GM12878 (cell line): ENCODE measurements at regions not wholly inside any gene's neighbourhood (a gene's known extent, or its start where the extent isn't known, plus 50 kb on each side); places are given as distances from the start of the nearest gene placed in this dataset.

ENCODE experiments used
- ATAC-seq: fragments of 200-7000 bp; cut with Tn5 transposase; 3 replicates; pipeline ENCODE4 v1.9.1; 2020; ENCODE audit warnings: mild to moderate bottlenecking, moderate library complexity
- BruUV-seq: library from RNA; stranded (reverse); fragments of 400-500 nt; replicated peaks from 2 replicates; lab custom pipeline; 2021; lab: Mats Ljungman, UMichigan
- CTCF ChIA-PET: fragments of 300-600 bp; sonication (Branson Sonifier 250); formaldehyde crosslinking; extraction: SDS; loops from one replicate; lab custom pipeline; 2021; ENCODE audit warnings: inconsistent platforms; lab: Yijun Ruan, JAX
- POLR2A ChIA-PET: fragments of 350-600 bp; formaldehyde crosslinking; extraction: SDS; loops from one replicate; lab custom pipeline; 2021; ENCODE audit warnings: inconsistent platforms; lab: Charles Lee
- RAD21 ChIA-PET: fragments of 300-600 bp; sonication (Branson Sonifier 250); formaldehyde crosslinking; loops from one replicate; lab custom pipeline; 2023; ENCODE audit warnings: antibody characterized with exemption; ENCODE audit not compliant: unreplicated experiment; lab: Charles Lee
- SMC1A ChIA-PET: fragments of 300-600 bp; sonication (Branson Sonifier 250); formaldehyde crosslinking; loops from one replicate; lab custom pipeline; 2023; ENCODE audit not compliant: unreplicated experiment, uncharacterized antibody; lab: Charles Lee
- DNase-seq: peaks from one replicate; pipeline ENCODE4 v3.0.0-alpha.2; 2011; ENCODE audit warnings: low read depth, low spot score
- FAIRE-seq: peaks from 3 replicates; lab custom pipeline; 2011; peaks lifted over from hg19 to GRCh38; lab: Jason Lieb, UNC
- H2AFZ ChIP-seq: 2 replicates; pipeline ENCODE4 v1.6.0; 2011; ENCODE audit warnings: low read depth, low read length, control low read depth; ENCODE audit not compliant: control insufficient read depth
- H3K27ac ChIP-seq: 2 replicates; pipeline ENCODE4 v1.5.1; 2011; ENCODE audit warnings: control low read depth; ENCODE audit not compliant: control insufficient read depth, insufficient read depth
- H3K27me3 ChIP-seq, 2 experiments: replicated peaks in 1 of 2; 2 replicates each; pipeline versions ENCODE4 v1.6.0 to v1.6.1; 2011; ENCODE audit warnings: low read length in 1 of 2; ENCODE audit not compliant: control insufficient read depth in 2 of 2, insufficient read depth in 2 of 2
- H3K36me3 ChIP-seq, 2 experiments: 2 replicates each; pipeline ENCODE4 v1.5.1; 2011; ENCODE audit warnings: low read length in 1 of 2; ENCODE audit not compliant: control insufficient read depth in 2 of 2, insufficient read depth in 2 of 2
- H3K4me1 ChIP-seq: 2 replicates; pipeline ENCODE4 v1.6.1; 2011; ENCODE audit warnings: mild to moderate bottlenecking, low read length, moderate library complexity, mixed read lengths; ENCODE audit not compliant: control insufficient read depth, insufficient read depth
- H3K4me2 ChIP-seq: 2 replicates; pipeline ENCODE4 v1.6.0; 2011; ENCODE audit warnings: control low read depth; ENCODE audit not compliant: control insufficient read depth, insufficient read depth
- H3K4me3 ChIP-seq: fragments of 200-600 bp; sonication (generic); 2 replicates; pipeline ENCODE4 v1.5.1; 2016
- H3K79me2 ChIP-seq: 2 replicates; pipeline ENCODE4 v1.6.0; 2011; ENCODE audit warnings: low read length; ENCODE audit not compliant: control insufficient read depth, insufficient read depth
- H3K9ac ChIP-seq: 2 replicates; pipeline ENCODE4 v1.8.0; 2011; ENCODE audit warnings: low read length, control low read depth, mixed read lengths; ENCODE audit not compliant: control insufficient read depth, insufficient read depth
- H3K9me3 ChIP-seq: replicated peaks from 3 replicates; pipeline ENCODE4 v1.5.1; 2011; ENCODE audit warnings: mild to moderate bottlenecking, low read length; ENCODE audit not compliant: control insufficient read depth, insufficient read depth
- H4K20me1 ChIP-seq: 2 replicates; pipeline ENCODE4 v1.6.0; 2011; ENCODE audit not compliant: control insufficient read depth, insufficient read depth
- ATF7 ChIP-seq: fragments of 450-650 bp; IDR thresholded peaks from 2 replicates; pipeline ENCODE4 v1.6.1; 2016; ENCODE audit warnings: low read depth, mild to moderate bottlenecking
- CREB1 ChIP-seq: IDR thresholded peaks from 2 replicates; pipeline ENCODE4 v1.6.1; 2012; ENCODE audit warnings: low read depth, mild to moderate bottlenecking, inconsistent platforms
- IKZF1 ChIP-seq: fragments of 450-650 bp; conservative IDR thresholded peaks from 2 replicates; pipeline ENCODE4 v1.6.1; 2017; ENCODE audit warnings: antibody characterized with exemption, mild to moderate bottlenecking
- NR2F1 ChIP-seq: fragments of 450-650 bp; conservative IDR thresholded peaks from 2 replicates; pipeline ENCODE4 v1.6.1; 2017; ENCODE audit warnings: mild to moderate bottlenecking
- RB1 ChIP-seq: fragments of 450-650 bp; formaldehyde crosslinking; IDR thresholded peaks from 2 replicates; pipeline ENCODE4 v1.6.1; 2017; ENCODE audit warnings: mild to moderate bottlenecking, borderline replicate concordance
- REST ChIP-seq: IDR thresholded peaks from 2 replicates; pipeline ENCODE4 v1.6.1; 2012; ENCODE audit warnings: mild to moderate bottlenecking, low read depth, low read length
- SP1 ChIP-seq: IDR thresholded peaks from one replicate; pipeline ENCODE4 v1.6.1; 2011; ENCODE audit warnings: low read depth, low read length
- SREBF2 ChIP-seq: IDR thresholded peaks from 2 replicates; pipeline ENCODE4 v1.6.1; 2012; ENCODE audit warnings: mild to moderate bottlenecking, low read length
- WRNIP1 ChIP-seq: IDR thresholded peaks from 2 replicates; pipeline ENCODE4 v1.6.1; 2011; ENCODE audit warnings: low read depth, low read length, improper control_type of control experiment, borderline replicate concordance
- ZNF274 ChIP-seq: IDR thresholded peaks from one replicate; pipeline ENCODE4 v1.8.0; 2011; ENCODE audit not compliant: insufficient read length, insufficient read depth
- ZNF687 ChIP-seq: fragments of 450-650 bp; IDR thresholded peaks from 2 replicates; pipeline ENCODE4 v1.6.1; 2017; ENCODE audit warnings: mild to moderate bottlenecking, moderate library complexity
- WGBS: methylation state at CpG from one replicate; pipeline ENCODE4 v1.1.6; 2016; ENCODE audit warnings: low lambda C conversion rate; ENCODE audit not compliant: insufficient replicate concordance, insufficient coverage; ENCODE audit errors: missing lambda C conversion rate; 5-methylcytosine and 5-hydroxymethylcytosine counted together
- in situ Hi-C: fragments of 300-500 bp; cut with MboI; formaldehyde crosslinking; loops from 9 replicates; pipeline ENCODE4 v1.14.3; 2018; ENCODE audit warnings: mixed read lengths
- intact Hi-C: fragments of 100-400 bp; cut with micrococcal nuclease; formaldehyde crosslinking; loops from one replicate; pipeline ENCODE4 v1.14.2; 2022; ENCODE audit not compliant: unreplicated experiment
- TF ChIP-seq, protein P1 (sequence below): fragments of 150-350 bp; IDR thresholded peaks from 2 replicates; pipeline ENCODE4 v1.6.1; 2016; ENCODE audit warnings: low read depth, low read length
- TF ChIP-seq, protein P2 (sequence below): IDR thresholded peaks from 2 replicates; pipeline ENCODE4 v1.6.1; 2012; ENCODE audit warnings: low read length, inconsistent platforms

DNA sequence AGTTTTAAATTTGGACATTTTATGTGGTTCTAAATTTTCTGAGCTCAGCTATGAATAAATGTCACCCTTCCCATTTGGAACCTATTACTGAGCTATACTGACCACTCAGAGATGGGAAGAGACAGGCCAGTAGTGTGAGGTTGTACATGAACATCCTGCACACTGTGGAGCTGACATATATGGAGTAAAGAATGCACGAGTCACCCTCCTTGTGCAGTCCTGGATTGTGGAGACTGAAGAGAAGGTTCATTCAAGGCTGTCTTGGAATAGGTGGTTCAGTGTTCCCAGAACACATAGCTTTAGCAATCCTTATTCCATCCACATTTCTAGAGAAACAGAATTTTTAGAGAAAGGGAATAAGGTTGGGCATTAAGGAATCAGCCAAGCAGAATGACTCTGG lies 50.3 kb upstream of the OGFRL1 start:
- no peaks in the 10 kb centered on the region for H4K20me1 ChIP-seq
- H3K79me2 ChIP-seq, result no peaks in the 10 kb centered on the region
- DNase-seq, result no peak
- POLR2A ChIA-PET, result interaction anchor here (0.8 kb wide), 1 partner anchor 101 kb away, joined by 3 read pairs; no protein-coding TSS in a partner anchor
- H3K27ac ChIP-seq, result no peak overlapping the region
- intact Hi-C loops, result no loop called here
- no peak overlapping the region for H2AFZ ChIP-seq
- in situ Hi-C loops, result no loop called here
- no peak overlapping the region for H3K4me2 ChIP-seq
- no TSS peak for BruUV-seq
- 0% methylated on average over 1 of the region's 1 CpG for WGBS
- CTCF ChIA-PET, result no interaction called here
- RAD21 ChIA-PET, result interaction anchor here (0.7 to 1.2 kb wide), 2 partner anchors 10 to 50 kb away, joined by 3 read pairs; partner anchors contain the start of gene OGFRL1
- no peak overlapping the region for H3K4me3 ChIP-seq
- SMC1A ChIA-PET, result interaction anchor here (1.5 kb wide), 1 partner anchor 16 kb away, joined by 4 read pairs; no protein-coding TSS in a partner anchor
- no peaks in the 10 kb centered on the region for H3K4me1 ChIP-seq
- H3K9me3 ChIP-seq, result no peaks in the 10 kb centered on the region
- FAIRE-seq, result no peak
- no peak overlapping the region for H3K9ac ChIP-seq
- no peaks in the 10 kb centered on the region for H3K36me3 ChIP-seq
- no peak for ATAC-seq
- no peaks in the 10 kb centered on the region for H3K27me3 ChIP-seq
- no peak for TF ChIP-seq SP1
- TF ChIP-seq, protein P1, sequence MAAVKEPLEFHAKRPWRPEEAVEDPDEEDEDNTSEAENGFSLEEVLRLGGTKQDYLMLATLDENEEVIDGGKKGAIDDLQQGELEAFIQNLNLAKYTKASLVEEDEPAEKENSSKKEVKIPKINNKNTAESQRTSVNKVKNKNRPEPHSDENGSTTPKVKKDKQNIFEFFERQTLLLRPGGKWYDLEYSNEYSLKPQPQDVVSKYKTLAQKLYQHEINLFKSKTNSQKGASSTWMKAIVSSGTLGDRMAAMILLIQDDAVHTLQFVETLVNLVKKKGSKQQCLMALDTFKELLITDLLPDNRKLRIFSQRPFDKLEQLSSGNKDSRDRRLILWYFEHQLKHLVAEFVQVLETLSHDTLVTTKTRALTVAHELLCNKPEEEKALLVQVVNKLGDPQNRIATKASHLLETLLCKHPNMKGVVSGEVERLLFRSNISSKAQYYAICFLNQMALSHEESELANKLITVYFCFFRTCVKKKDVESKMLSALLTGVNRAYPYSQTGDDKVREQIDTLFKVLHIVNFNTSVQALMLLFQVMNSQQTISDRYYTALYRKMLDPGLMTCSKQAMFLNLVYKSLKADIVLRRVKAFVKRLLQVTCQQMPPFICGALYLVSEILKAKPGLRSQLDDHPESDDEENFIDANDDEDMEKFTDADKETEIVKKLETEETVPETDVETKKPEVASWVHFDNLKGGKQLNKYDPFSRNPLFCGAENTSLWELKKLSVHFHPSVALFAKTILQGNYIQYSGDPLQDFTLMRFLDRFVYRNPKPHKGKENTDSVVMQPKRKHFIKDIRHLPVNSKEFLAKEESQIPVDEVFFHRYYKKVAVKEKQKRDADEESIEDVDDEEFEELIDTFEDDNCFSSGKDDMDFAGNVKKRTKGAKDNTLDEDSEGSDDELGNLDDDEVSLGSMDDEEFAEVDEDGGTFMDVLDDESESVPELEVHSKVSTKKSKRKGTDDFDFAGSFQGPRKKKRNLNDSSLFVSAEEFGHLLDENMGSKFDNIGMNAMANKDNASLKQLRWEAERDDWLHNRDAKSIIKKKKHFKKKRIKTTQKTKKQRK, result no peak
- TF ChIP-seq IKZF1, result no peak
- TF ChIP-seq NR2F1, result no peak
- TF ChIP-seq CREB1, result no peak
- no peak for TF ChIP-seq ZNF687
- TF ChIP-seq SREBF2, result no peak
- TF ChIP-seq REST, result no peak
- TF ChIP-seq RB1, result no peak
- TF ChIP-seq ZNF274, result no peak
- TF ChIP-seq, protein P2, sequence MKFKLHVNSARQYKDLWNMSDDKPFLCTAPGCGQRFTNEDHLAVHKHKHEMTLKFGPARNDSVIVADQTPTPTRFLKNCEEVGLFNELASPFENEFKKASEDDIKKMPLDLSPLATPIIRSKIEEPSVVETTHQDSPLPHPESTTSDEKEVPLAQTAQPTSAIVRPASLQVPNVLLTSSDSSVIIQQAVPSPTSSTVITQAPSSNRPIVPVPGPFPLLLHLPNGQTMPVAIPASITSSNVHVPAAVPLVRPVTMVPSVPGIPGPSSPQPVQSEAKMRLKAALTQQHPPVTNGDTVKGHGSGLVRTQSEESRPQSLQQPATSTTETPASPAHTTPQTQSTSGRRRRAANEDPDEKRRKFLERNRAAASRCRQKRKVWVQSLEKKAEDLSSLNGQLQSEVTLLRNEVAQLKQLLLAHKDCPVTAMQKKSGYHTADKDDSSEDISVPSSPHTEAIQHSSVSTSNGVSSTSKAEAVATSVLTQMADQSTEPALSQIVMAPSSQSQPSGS, result no peak
- no peak for TF ChIP-seq WRNIP1
- TF ChIP-seq ATF7, result no peak
